ENCODE measurements at regions not wholly inside any gene's neighbourhood (a gene's known extent, or its start where the extent isn't known, plus 50 kb on each side); places are given as distances from the start of the nearest gene placed in this dataset.

DNA sequence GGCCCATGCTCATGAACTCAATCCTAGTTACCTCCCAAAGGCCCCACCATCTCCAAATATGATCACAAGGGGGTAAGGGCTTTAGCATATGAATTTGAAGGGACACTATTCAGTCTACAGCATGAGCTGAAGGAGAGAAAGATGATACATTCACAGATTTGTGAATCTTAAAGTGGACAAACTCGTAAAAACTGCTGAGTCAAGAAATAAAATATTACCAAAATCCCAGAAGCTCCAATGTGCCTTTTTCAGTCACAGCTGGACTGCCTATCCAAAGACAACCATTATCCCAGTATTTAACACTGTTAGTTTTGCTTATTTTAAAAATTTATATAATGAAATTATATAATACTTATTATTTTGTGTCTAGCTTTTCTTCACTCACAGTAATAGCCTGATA is 109.0 kb downstream of the CXXC4 start:
- WGBS (ENCODE audit: low lambda C conversion rate, missing lambda C conversion rate) = 90% methylated on average over 1 of the region's 1 CpG
- Histone ChIP-seq H3K4me2 (no peak overlapping the region), H3K4me3 (no peak overlapping the region)

DNA sequence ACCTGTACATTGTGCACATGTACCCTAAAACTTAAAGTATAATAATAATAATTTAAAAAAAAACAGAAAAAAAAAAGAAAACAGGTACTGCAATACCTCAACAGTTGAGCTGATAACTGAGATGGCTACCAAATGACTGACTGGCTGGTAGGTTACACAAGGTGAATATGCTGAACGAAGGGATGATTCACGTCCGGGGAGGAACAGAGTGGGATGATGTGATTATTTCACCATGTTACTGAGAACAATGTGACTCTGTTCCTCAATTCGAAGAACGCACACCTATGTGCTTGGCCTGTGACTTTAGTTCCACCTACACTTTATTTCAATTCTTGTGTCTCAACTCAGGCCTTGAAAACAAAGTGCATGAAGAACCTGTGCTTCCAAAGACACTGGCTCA is 111.7 kb downstream of the CXXC4 start:
- Histone ChIP-seq H3K4me3 (no peak overlapping the region), H3K36me3 (replicated peaks; ENCODE audit: insufficient read depth, low read depth) (no peaks in the 10 kb centered on the region), H3K27ac (no peak overlapping the region), H4K20me1 (ENCODE audit: insufficient read depth, poor library complexity, severe bottlenecking) (no peaks in the 10 kb centered on the region), H2AFZ (no peak overlapping the region), H3K9me2 (replicated peaks; ENCODE audit: insufficient read depth) (no peaks in the 10 kb centered on the region), H3K27me3 (no peaks in the 10 kb centered on the region), H3K9me3 (ENCODE audit: low read depth) (no peaks in the 10 kb centered on the region), H3K4me1 (ENCODE audit: insufficient read depth) (no peaks in the 10 kb centered on the region), H3K4me2 (no peak overlapping the region), H3K79me2 (no peaks in the 10 kb centered on the region)
- TF ChIP-seq EZH2phosphoT487 (IDR thresholded peaks at IDR 0.05; ENCODE audit: low read depth, severe bottlenecking, unreplicated experiment) = no peak
- TF ChIP-seq, protein P1, sequence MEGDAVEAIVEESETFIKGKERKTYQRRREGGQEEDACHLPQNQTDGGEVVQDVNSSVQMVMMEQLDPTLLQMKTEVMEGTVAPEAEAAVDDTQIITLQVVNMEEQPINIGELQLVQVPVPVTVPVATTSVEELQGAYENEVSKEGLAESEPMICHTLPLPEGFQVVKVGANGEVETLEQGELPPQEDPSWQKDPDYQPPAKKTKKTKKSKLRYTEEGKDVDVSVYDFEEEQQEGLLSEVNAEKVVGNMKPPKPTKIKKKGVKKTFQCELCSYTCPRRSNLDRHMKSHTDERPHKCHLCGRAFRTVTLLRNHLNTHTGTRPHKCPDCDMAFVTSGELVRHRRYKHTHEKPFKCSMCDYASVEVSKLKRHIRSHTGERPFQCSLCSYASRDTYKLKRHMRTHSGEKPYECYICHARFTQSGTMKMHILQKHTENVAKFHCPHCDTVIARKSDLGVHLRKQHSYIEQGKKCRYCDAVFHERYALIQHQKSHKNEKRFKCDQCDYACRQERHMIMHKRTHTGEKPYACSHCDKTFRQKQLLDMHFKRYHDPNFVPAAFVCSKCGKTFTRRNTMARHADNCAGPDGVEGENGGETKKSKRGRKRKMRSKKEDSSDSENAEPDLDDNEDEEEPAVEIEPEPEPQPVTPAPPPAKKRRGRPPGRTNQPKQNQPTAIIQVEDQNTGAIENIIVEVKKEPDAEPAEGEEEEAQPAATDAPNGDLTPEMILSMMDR (IDR thresholded peaks at IDR 0.05; ENCODE audit: poor library complexity) = no peak
- TF ChIP-seq EZH2 (IDR thresholded peaks at IDR 0.05; ENCODE audit: borderline replicate concordance) = no peak
- DNase-seq (ENCODE audit: low spot score) = no peak
- 100% methylated on average over 5 of the region's 5 CpGs for WGBS (ENCODE audit: low lambda C conversion rate, missing lambda C conversion rate)

More for the DNA sequence above, 109.0 kb downstream of the CXXC4 start:
- Histone ChIP-seq H3K27me3 (no peaks in the 10 kb centered on the region), H4K20me1 (ENCODE audit: insufficient read depth, poor library complexity, severe bottlenecking) (no peaks in the 10 kb centered on the region), H2AFZ (no peak overlapping the region), H3K36me3 (replicated peaks; ENCODE audit: insufficient read depth, low read depth) (no peaks in the 10 kb centered on the region), H3K9me2 (replicated peaks; ENCODE audit: insufficient read depth) (no peaks in the 10 kb centered on the region), H3K27ac (no peak overlapping the region), H3K4me1 (ENCODE audit: insufficient read depth) (no peaks in the 10 kb centered on the region), H3K9me3 (ENCODE audit: low read depth) (no peaks in the 10 kb centered on the region), H3K79me2 (no peaks in the 10 kb centered on the region)
- no peak for TF ChIP-seq EZH2phosphoT487 (IDR thresholded peaks at IDR 0.05; ENCODE audit: low read depth, severe bottlenecking, unreplicated experiment)
- no peak for TF ChIP-seq EZH2 (IDR thresholded peaks at IDR 0.05; ENCODE audit: borderline replicate concordance)
- TF ChIP-seq, protein P1 (IDR thresholded peaks at IDR 0.05; ENCODE audit: poor library complexity) = no peak
- DNase-seq (ENCODE audit: low spot score) = no peak

DNA sequence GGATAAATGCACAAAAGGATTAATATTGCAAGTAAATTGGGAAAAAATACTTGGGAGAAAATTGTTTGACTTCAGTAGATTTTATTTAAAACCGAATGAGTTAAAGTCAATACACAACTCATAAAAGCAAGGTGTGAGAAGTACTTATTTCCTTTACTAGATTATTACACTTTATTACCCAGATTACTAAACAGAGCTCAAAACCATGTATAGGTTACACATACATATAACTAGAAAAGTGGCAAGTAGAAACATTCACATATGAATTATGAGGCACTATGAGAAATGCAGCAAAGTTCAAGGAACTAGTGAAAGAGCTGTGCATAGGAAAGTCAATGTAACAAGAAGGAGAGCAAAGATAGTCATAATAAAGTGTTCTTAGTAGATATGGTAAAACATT is 113.0 kb downstream of the CXXC4 start:
- Histone ChIP-seq H3K4me2 (no peak overlapping the region), H4K20me1 (ENCODE audit: insufficient read depth, poor library complexity, severe bottlenecking) (no peaks in the 10 kb centered on the region), H3K4me1 (ENCODE audit: insufficient read depth) (no peaks in the 10 kb centered on the region), H3K4me3 (no peak overlapping the region), H2AFZ (no peak overlapping the region), H3K9me2 (replicated peaks; ENCODE audit: insufficient read depth) (no peaks in the 10 kb centered on the region), H3K36me3 (replicated peaks; ENCODE audit: insufficient read depth, low read depth) (no peaks in the 10 kb centered on the region), H3K79me2 (no peaks in the 10 kb centered on the region), H3K27ac (no peak overlapping the region), H3K9me3 (ENCODE audit: low read depth) (no peaks in the 10 kb centered on the region), H3K27me3 (no peaks in the 10 kb centered on the region)
- 80% methylated on average over 1 of the region's 1 CpG for WGBS (ENCODE audit: low lambda C conversion rate, missing lambda C conversion rate)
- no peak for TF ChIP-seq EZH2 (IDR thresholded peaks at IDR 0.05; ENCODE audit: borderline replicate concordance)
- TF ChIP-seq, protein P1 (IDR thresholded peaks at IDR 0.05; ENCODE audit: poor library complexity) = no peak
- TF ChIP-seq EZH2phosphoT487 (IDR thresholded peaks at IDR 0.05; ENCODE audit: low read depth, severe bottlenecking, unreplicated experiment) = no peak
- DNase-seq (ENCODE audit: low spot score) = no peak

DNA sequence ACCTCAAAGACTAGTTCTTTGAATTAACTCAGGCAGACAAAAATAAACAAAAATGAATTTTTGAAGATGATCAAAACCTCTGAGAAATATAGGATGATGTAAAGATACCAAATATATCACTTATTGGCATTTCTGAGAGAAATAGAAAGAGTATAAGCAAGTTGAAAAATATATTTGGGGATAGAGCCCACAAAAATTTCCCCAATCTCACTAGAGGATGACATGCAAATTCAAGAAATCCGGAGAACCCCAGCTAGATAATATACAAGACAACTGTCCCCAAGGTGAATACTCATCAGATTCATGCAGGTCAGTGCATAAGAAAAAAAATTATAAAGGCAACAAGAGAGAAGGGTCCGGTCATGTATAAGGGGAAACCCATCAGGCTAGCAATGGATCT is 129.1 kb downstream of the CXXC4 start:
- Histone ChIP-seq H3K36me3 (replicated peaks; ENCODE audit: insufficient read depth, low read depth) (no peaks in the 10 kb centered on the region), H2AFZ (no peak overlapping the region), H4K20me1 (ENCODE audit: insufficient read depth, poor library complexity, severe bottlenecking) (no peaks in the 10 kb centered on the region), H3K4me2 (no peak overlapping the region), H3K9me2 (replicated peaks; ENCODE audit: insufficient read depth) (no peaks in the 10 kb centered on the region), H3K4me3 (no peak overlapping the region), H3K27me3 (no peaks in the 10 kb centered on the region), H3K79me2 (no peaks in the 10 kb centered on the region), H3K9me3 (ENCODE audit: low read depth) (no peaks in the 10 kb centered on the region), H3K27ac (no peak overlapping the region), H3K4me1 (ENCODE audit: insufficient read depth) (no peaks in the 10 kb centered on the region)
- 96% methylated on average over 2 of the region's 2 CpGs for WGBS (ENCODE audit: low lambda C conversion rate, missing lambda C conversion rate)
- TF ChIP-seq EZH2 (IDR thresholded peaks at IDR 0.05; ENCODE audit: borderline replicate concordance) = no peak
- DNase-seq (ENCODE audit: low spot score) = no peak
